ENCODE measurements at regions not wholly inside any gene's neighbourhood (a gene's known extent, or its start where the extent isn't known, plus 50 kb on each side); places are given as distances from the start of the nearest gene placed in this dataset.

DNA sequence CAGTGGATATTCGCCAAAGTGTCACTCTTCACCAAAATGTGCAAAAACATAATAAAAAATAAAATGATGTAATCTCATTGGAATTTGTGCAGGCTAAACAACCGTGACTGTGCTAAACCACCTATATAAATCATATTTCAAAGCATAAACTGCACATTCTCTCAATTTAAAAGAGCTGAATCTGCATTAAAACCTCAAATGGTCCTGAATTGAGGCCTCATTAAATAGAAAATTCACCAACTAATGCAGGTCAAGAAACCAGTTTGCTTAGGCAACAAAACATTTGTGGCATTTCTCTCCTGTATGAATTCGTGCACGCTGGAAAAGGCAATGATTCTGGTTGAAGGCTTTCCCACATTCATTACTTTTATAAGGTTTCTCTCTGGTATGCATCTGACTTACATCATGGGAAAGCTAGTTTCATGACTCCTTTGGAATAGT lies 80.1 kb upstream of the IFNG-AS1 start:
- H3K27me3 Mint-ChIP-seq (ENCODE audit: low read depth, unreplicated experiment) = no peaks in the 10 kb centered on the region
- Histone ChIP-seq H3K4me2 (ENCODE audit: low read length) (peak overlapping the region; percentile 36), H3K9me3 (ENCODE audit: insufficient read depth, low read depth, low read length) (no peaks in the 10 kb centered on the region), H4K20me1 (ENCODE audit: insufficient read depth, low read length) (no peaks in the 10 kb centered on the region), H3K36me3 (ENCODE audit: insufficient read depth, low read length) (no peaks in the 10 kb centered on the region), H3K27ac (ENCODE audit: low read depth, low read length) (peak overlapping the region; percentile 98), H2AFZ (ENCODE audit: low read depth, low read length) (no peak overlapping the region), H3K4me3 (ENCODE audit: insufficient read depth, low read depth, low read length) (peak overlapping the region; percentile 8), H3K9ac (ENCODE audit: low read length) (peak overlapping the region; percentile 74), H3K4me1 (ENCODE audit: insufficient read depth, low read length) (peaks cover 33% of the 10 kb centered on the region), H3K79me2 (ENCODE audit: insufficient read depth, low read length) (no peaks in the 10 kb centered on the region), H3K27me3 (ENCODE audit: insufficient read depth, low read length) (no peaks in the 10 kb centered on the region)
- H3K4me1 Mint-ChIP-seq (ENCODE audit: low read depth, unreplicated experiment) = peaks cover 24% of the 10 kb centered on the region
- no peaks in the 10 kb centered on the region for H3K36me3 Mint-ChIP-seq (ENCODE audit: low read depth, unreplicated experiment)
- FAIRE-seq (peak; percentile 34), DNase-seq (ENCODE audit: low read depth) (peak; percentile 94)
- no peak for TF ChIP-seq CTCF (IDR thresholded peaks at IDR 0.05; ENCODE audit: insufficient read depth, low read depth, low read length)
- no peaks in the 10 kb centered on the region for H3K9me3 Mint-ChIP-seq (ENCODE audit: unreplicated experiment)
- H3K4me3 Mint-ChIP-seq (ENCODE audit: unreplicated experiment) = no peak overlapping the region
- peak overlapping the region; percentile 99 for H3K27ac Mint-ChIP-seq (ENCODE audit: unreplicated experiment)

DNA sequence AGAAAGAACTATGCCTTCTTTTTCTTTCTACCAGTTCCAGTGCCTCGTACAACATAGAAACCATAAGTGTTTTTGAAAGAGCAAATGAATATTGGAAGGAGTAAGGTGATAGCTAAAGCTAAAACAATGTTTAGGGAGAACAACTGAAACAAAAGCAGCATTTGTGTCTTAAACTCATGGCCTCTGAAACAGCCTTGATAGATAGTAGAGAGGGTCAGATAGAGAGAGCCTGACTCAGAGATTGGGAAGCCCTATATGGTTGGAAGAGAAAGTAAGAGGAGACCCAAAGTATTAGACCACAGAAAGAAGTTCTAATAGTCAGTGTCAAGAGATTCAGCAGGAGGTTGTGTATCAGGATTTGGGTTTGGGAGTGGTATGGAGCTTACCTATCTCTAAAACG lies 79.6 kb upstream of the IFNG-AS1 start:
- Histone ChIP-seq H3K4me1 (ENCODE audit: insufficient read depth, low read length) (peaks cover 33% of the 10 kb centered on the region), H3K4me3 (ENCODE audit: insufficient read depth, low read depth, low read length) (no peak overlapping the region), H3K27ac (ENCODE audit: low read depth, low read length) (peak overlapping the region; percentile 98), H2AFZ (ENCODE audit: low read depth, low read length) (no peak overlapping the region), H3K79me2 (ENCODE audit: insufficient read depth, low read length) (no peaks in the 10 kb centered on the region), H3K36me3 (ENCODE audit: insufficient read depth, low read length) (no peaks in the 10 kb centered on the region), H3K9me3 (ENCODE audit: insufficient read depth, low read depth, low read length) (no peaks in the 10 kb centered on the region), H3K27me3 (ENCODE audit: insufficient read depth, low read length) (no peaks in the 10 kb centered on the region), H4K20me1 (ENCODE audit: insufficient read depth, low read length) (no peaks in the 10 kb centered on the region), H3K4me2 (ENCODE audit: low read length) (peak overlapping the region; percentile 36), H3K9ac (ENCODE audit: low read length) (peak overlapping the region; percentile 74)
- Mint-ChIP-seq H3K4me1 (ENCODE audit: low read depth, unreplicated experiment) (peaks cover 24% of the 10 kb centered on the region), H3K36me3 (ENCODE audit: low read depth, unreplicated experiment) (no peaks in the 10 kb centered on the region), H3K27me3 (ENCODE audit: low read depth, unreplicated experiment) (no peaks in the 10 kb centered on the region), H3K9me3 (ENCODE audit: unreplicated experiment) (no peaks in the 10 kb centered on the region), H3K27ac (ENCODE audit: unreplicated experiment) (peak overlapping the region; percentile 99), H3K4me3 (ENCODE audit: unreplicated experiment) (no peak overlapping the region)
- FAIRE-seq = no peak
- DNase-seq (ENCODE audit: low read depth) = peak; percentile 68
- TF ChIP-seq EZH2 (IDR thresholded peaks at IDR 0.05; ENCODE audit: insufficient read depth, low read length) (no peak), CTCF (IDR thresholded peaks at IDR 0.05; ENCODE audit: insufficient read depth, low read depth, low read length) (no peak)

DNA sequence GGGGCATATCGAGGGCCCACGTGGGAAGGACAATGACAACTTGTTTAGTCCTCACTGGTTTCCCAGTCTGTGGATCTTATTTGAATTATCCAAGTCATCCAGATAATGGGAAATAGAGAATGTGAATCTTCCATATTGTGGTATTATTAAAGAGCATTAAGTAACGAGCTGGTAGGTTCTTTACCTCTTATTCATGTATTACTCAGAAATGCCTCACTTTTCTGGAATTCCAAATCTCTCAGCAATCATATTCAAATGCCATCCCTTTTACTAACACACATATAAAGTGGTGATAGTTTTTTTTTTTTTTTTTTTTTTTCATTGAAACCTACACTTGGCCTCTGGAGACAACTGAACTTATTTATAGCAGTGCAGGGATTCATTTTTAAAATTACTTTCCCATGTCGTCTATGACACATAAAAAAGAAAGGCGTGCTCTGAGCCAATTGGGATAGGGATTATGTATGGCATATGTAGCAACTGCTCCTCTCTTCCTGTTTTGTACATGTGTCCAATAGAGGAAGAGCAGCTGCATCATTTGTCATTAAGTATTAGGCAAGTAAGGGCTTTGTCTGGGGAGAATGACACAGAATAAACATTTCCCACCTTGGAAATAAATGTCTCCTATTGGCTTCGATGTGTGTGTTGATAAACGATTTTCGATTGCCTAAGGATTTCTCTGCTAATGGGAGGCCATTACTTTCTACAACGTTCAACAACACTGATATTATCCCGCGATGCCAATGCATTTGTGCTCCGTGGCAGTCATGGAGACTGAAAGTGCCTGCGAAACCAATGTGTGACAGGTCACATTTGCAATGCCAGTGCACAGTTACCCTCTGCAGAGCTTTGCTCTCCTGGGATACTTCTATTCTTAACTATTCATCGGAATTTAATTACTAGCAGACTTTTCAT lies 78.6 kb upstream of the IFNG-AS1 start:
- Histone ChIP-seq H3K27me3 (ENCODE audit: insufficient read depth, low read length) (no peaks in the 10 kb centered on the region), H3K9ac (ENCODE audit: low read length) (peak overlapping the region; percentile 74), H3K9me3 (ENCODE audit: insufficient read depth, low read depth, low read length) (no peaks in the 10 kb centered on the region), H3K79me2 (ENCODE audit: insufficient read depth, low read length) (no peaks in the 10 kb centered on the region), H3K4me2 (ENCODE audit: low read length) (peak overlapping the region; percentile 54), H3K4me1 (ENCODE audit: insufficient read depth, low read length) (peaks cover 33% of the 10 kb centered on the region), H4K20me1 (ENCODE audit: insufficient read depth, low read length) (no peaks in the 10 kb centered on the region), H3K4me3 (ENCODE audit: insufficient read depth, low read depth, low read length) (no peak overlapping the region), H2AFZ (ENCODE audit: low read depth, low read length) (peak overlapping the region; percentile 25), H3K27ac (ENCODE audit: low read depth, low read length) (peak overlapping the region; percentile 98), H3K36me3 (ENCODE audit: insufficient read depth, low read length) (no peaks in the 10 kb centered on the region)
- FAIRE-seq = peak; percentile 98
- no peaks in the 10 kb centered on the region for H3K27me3 Mint-ChIP-seq (ENCODE audit: low read depth, unreplicated experiment)
- peak; percentile 98 for DNase-seq (ENCODE audit: low read depth)
- H3K4me3 Mint-ChIP-seq (ENCODE audit: unreplicated experiment) = no peak overlapping the region
- H3K9me3 Mint-ChIP-seq (ENCODE audit: unreplicated experiment) = no peaks in the 10 kb centered on the region
- H3K36me3 Mint-ChIP-seq (ENCODE audit: low read depth, unreplicated experiment) = no peaks in the 10 kb centered on the region
- TF ChIP-seq CTCF (IDR thresholded peaks at IDR 0.05; ENCODE audit: insufficient read depth, low read depth, low read length) (no peak), EZH2 (IDR thresholded peaks at IDR 0.05; ENCODE audit: insufficient read depth, low read length) (no peak)
- H3K4me1 Mint-ChIP-seq (ENCODE audit: low read depth, unreplicated experiment) = peaks cover 24% of the 10 kb centered on the region
- peak overlapping the region; percentile 99 for H3K27ac Mint-ChIP-seq (ENCODE audit: unreplicated experiment)
